Hematopoietic multipotent progenitor cell treated with erythropoietin and hydrocortisone succinate and interleukin-3 and kit ligand, for 4 days (in vitro differentiated cells): ENCODE measurements at regions not wholly inside any gene's neighbourhood (a gene's known extent, or its start where the extent isn't known, plus 50 kb on each side); places are given as distances from the start of the nearest gene placed in this dataset.

Experiments
- DNase-seq: peaks from one replicate; pipeline ENCODE4 v3.0.0-alpha.2; 2015

DNA sequence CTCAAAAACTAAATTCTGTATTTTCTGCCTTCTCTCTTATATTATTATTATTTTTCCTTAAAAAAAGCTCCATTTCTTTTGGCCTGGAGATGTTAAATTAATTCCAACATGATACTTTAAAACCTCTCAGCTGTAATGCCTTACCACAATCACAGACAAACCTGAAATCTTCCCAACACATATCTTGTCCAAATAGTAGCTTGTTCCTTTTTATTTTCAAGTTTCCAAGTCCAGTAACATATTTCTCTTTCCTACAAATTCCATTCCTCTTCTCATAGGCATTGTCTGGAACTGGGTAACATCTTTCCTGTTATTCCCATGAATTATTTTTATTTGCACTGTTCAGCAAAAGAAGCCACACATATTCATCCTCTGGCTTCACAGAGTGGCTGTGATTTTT, 137.0 kb downstream of the SLITRK6 start:
- DNase-seq, result no peak

DNA sequence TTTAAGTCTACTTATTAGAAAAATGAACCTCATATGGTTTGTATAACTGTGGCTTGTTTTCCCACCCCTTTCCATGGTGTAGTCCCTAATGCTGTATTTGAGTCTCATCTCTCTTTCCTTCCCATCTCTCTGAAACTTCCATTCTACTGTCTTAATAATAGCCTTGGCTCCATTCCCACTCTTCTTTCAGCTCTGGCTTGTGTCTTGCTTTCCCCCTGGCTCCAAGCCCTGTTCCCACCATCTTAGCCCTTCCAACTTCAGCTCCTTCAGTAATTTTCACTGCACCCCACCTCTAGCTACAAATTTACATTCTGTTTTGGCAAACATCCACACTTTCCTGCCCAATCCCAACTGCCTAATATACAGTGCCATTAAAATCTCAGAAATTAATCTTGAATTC, 137.5 kb downstream of the SLITRK6 start:
- no peak for DNase-seq

DNA sequence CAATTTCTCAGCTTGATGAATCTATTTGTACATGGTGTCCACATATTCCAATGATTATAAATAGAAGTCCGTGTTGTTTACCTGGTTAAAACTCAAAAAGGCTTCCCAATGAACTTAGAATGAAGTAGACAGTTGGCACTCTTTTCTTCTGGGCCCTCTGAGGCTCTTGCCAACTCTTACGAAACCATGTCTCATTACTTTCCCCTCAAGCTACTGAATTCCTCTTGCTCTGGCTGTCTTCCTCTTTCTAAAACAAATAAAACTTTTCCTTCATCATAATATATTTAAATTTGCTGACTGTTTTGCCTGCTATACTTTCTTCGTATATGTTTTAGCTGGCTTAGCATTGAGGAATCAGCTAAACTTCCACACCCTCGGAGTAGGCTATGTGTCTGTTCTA, 139.7 kb downstream of the SLITRK6 start:
- peak; percentile 44 for DNase-seq

DNA sequence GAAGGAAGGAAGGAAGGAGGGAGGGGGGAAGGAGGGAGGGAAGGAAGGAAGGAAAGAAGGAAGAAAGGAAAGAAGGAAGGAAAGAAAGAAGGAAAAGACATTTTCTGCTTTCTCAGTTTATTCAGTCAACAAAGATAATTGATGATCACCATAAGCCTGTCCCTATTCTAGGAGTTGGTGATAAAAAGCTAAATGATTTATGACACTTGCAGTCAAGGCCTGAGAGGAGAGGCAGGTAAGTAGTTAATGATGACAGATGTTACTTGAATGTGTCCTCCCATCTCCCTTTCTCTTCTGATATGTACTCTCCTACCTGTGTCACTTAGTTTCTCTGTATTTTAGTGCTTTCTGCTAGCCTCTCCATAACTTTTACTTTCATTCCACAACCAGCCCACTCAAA, 141.3 kb downstream of the SLITRK6 start:
- no peak for DNase-seq

GRCh38 chr13:85655040-85655439, 144.2 kb downstream of the SLITRK6 start:
- DNase-seq, result no peak

- DNase-seq, result peak; percentile 39
Observed at GRCh38 chr13:85654227-85654626, 145.0 kb downstream of the SLITRK6 start.

DNA sequence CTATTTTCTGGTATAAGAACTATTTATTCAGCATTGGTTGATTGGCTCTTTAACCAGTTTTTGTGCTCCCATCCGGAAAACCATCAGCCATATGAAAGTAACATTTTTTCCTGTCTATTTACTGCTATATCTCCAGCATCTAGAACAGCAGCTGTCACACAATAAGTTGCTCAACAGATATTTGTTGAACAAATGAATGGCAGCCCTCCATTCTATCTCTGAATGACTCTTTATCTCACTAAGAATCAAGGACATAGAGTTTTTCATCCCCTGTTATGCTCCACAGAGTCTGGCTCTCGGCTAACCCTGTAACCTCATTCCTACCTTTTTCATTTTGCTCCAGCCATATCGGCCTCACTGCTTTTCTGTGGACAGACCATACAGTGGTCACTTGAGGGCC, 145.5 kb downstream of the SLITRK6 start:
- no peak for DNase-seq

- no peak for DNase-seq
Observed at GRCh38 chr13:85652491-85652890, 146.7 kb downstream of the SLITRK6 start.

GRCh38 chr13:85651440-85651839, 147.8 kb downstream of the SLITRK6 start:
- DNase-seq, result no peak

GRCh38 chr13:85650613-85651012, 148.6 kb downstream of the SLITRK6 start:
- DNase-seq, result no peak

- no peak for DNase-seq
Observed at GRCh38 chr13:85640727-85641126, 158.5 kb downstream of the SLITRK6 start.

GRCh38 chr13:85638815-85639393, 160.3 kb downstream of the SLITRK6 start:
- no peak for DNase-seq

DNA sequence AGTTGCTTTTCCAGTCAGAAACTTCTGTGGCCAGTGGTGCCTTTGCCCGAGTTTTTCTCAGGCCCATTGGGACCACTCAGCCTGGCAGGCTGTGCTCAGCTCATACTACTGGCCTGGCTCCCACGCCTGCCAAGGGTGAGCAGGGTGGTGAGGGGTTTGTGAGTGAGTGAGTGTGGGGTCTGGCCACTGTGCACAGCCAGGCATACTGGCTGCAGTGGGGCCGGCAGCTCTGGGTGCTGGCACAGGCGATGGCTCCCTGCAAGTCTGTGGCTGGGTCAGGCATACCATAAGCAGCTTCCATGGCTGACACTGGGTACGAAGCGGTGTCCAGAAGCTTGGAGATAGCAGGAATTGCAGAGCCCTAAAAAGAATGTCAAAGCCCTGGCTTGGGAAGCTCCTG, 161.0 kb downstream of the SLITRK6 start:
- no peak for DNase-seq

DNA sequence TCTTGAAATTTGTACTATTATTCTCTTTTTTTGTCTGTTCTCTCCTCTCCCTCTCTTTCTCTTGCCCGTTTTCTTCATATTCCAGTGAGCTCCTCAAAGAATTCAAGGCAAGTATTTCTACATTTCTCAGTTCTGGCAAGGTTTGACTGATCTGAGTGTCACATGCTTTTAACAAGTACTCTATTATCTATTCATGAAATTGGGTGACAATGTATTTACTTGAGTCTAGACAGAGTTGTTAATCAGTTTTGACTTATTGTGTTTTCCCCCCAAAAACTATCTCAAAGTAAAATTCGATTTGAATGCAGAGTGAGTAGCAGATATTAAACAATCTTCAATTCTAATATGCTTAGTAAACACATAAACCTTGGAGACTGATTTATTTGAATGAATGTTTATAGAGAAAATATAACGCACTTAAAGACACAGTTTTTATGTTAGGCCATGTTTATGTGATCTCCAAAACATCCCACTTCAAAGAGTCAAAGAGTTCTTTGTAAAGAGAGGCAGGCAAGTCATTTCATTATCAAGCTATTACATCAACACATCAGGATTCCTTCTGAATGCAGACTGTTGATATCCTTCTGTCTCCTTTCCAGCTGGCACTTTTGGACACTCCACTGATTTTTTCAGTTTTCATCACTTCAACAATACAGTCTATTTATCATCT, 166.6 kb downstream of the SLITRK6 start:
- DNase-seq, result no peak

DNA sequence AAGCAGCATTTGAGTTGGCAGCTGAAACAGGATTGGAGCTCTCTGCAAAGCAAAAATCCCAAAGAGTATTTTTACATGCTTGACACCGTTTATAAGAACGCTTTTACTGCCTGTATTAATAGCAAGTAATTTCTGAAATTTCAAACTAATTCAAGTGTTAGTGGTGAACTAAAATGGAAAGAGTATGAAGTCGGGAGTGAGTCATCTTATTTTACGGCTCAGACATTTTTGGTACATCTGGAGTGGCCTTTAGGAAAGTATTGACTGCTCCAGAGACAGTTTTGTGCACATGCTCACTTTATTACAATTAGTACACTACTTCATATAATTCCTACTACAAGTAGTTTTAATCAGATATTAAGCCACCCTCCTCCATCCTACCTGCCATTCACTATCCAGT, 167.4 kb downstream of the SLITRK6 start:
- no peak for DNase-seq

DNA sequence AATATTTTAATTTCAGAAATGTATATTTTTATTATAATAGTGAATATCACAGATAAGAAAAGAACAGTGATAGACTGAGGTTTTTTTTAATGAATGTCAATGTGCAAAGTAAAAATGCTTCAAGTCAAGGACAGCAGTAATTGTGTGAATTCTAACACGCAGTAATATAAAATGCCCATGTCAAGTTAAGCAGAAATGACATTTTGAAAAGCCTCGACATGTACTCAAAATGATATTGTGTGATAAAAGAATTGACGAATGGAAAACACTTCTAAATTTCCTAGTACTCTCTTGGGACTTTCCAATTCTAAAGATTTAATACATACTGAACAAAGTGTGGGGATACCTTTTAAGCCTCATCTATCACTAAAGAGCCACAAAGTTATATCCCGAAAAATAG, 172.6 kb downstream of the SLITRK6 start:
- no peak for DNase-seq

DNA sequence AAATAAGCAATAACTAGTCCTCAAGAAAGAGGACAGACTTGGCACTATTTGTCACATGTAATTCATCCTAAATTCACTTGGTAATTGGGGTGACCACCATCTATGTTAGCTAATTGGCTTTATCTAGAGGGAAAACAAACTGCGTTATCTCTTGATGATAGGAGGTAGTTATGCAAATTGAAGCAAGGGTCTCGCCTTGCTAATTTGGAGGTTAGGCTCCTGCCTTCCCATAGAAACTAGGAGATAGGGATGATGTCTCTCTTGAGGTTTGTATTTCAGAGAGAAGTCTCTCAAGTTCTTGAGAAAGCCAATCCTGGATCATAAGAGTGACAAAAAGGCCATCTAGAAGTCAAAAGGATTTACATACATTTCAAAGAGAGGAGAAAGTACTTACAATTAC, 179.9 kb downstream of the SLITRK6 start:
- DNase-seq, result no peak

- DNase-seq, result peak; percentile 61
Observed at GRCh38 chr13:85618521-85618920, 180.7 kb downstream of the SLITRK6 start.

DNA sequence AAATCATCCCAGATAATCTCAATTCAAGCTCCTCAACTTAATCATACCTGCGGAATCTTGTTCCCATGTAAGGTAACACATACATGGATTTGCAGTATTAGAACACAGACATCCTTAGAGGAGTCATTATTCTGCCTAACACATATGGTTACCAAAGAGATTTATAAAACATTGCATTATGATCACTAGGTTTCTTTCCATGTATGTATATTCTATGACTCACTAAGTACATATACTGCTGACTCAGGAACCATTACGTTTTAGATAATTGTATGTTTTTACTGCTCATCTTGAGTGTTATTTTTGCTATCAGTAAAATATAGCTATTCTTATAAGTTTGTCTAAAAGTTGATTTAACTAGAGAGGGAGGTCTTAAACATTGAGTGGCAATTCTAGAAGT, 182.9 kb downstream of the SLITRK6 start:
- DNase-seq, result no peak

- DNase-seq, result no peak
Observed at GRCh38 chr13:85615031-85615430, 184.2 kb downstream of the SLITRK6 start.

- no peak for DNase-seq
Observed at GRCh38 chr13:85610024-85610423, 189.2 kb downstream of the SLITRK6 start.

- no peak for DNase-seq
Observed at GRCh38 chr13:85608255-85608829, 190.9 kb downstream of the SLITRK6 start.

DNA sequence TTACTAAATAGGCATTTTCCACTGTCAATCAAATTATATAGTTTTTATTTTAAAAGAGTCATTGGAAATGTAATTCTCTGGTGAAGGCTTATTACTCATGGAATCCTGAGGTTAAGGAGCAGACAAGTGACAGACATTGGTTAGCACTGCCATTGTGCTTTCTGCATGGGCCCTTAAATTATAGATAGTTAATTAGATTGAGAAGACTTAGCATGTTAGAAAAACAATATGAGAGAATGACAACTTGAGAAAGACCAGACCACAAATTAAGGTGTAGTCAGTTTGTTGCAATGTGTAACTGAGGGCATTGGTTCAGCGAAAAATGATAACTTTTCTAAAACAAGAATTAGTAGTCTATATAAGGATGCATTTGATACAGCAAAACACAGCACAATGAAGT, 195.5 kb downstream of the SLITRK6 start:
- DNase-seq, result no peak

GRCh38 chr13:85601526-85601925, 197.7 kb downstream of the SLITRK6 start:
- DNase-seq, result no peak
